ENCODE measurements at regions not wholly inside any gene's neighbourhood (a gene's known extent, or its start where the extent isn't known, plus 50 kb on each side); places are given as distances from the start of the nearest gene placed in this dataset.

- no peak for DNase-seq (ENCODE audit: low read depth)
- TF ChIP-seq, protein P1, sequence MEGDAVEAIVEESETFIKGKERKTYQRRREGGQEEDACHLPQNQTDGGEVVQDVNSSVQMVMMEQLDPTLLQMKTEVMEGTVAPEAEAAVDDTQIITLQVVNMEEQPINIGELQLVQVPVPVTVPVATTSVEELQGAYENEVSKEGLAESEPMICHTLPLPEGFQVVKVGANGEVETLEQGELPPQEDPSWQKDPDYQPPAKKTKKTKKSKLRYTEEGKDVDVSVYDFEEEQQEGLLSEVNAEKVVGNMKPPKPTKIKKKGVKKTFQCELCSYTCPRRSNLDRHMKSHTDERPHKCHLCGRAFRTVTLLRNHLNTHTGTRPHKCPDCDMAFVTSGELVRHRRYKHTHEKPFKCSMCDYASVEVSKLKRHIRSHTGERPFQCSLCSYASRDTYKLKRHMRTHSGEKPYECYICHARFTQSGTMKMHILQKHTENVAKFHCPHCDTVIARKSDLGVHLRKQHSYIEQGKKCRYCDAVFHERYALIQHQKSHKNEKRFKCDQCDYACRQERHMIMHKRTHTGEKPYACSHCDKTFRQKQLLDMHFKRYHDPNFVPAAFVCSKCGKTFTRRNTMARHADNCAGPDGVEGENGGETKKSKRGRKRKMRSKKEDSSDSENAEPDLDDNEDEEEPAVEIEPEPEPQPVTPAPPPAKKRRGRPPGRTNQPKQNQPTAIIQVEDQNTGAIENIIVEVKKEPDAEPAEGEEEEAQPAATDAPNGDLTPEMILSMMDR (IDR thresholded peaks at IDR 0.05; ENCODE audit: insufficient read depth, low read depth, low read length, missing control alignments) = no peak
- no peak overlapping the region for H3K4me3 ChIP-seq (ENCODE audit: low read length)
These were observed 324.5 kb upstream of the EEF2KMT start for GRCh38 chr16:5422047-5422446.

DNA sequence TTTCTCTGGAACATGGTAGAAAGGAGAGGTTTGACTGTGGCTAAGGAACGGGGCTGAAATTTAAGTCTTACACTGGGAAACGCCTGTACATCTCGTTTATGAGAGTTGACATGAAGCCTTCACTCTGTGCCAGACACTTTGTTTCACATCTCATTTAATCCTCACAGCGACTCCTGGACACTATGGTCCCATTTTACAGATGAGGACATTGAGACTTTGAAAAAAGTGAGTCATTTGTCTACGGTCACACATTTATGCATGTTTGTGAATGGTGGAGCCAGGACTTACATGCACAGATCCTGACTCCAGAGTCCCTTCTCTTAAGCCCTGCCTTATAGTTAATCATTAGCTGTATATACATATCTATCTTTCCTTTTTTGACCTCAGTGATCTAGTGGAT, 318.4 kb upstream of the EEF2KMT start:
- TF ChIP-seq, protein P1 (IDR thresholded peaks at IDR 0.05; ENCODE audit: insufficient read depth, low read depth, low read length, missing control alignments) = no peak
- no peak overlapping the region for H3K4me3 ChIP-seq (ENCODE audit: low read length)
- DNase-seq (ENCODE audit: low read depth) = no peak

GRCh38 chr16:5415123-5415522, 317.5 kb upstream of the EEF2KMT start:
- TF ChIP-seq, protein P1 (IDR thresholded peaks at IDR 0.05; ENCODE audit: insufficient read depth, low read depth, low read length, missing control alignments) = no peak
- DNase-seq (ENCODE audit: low read depth) = no peak
- no peak overlapping the region for H3K4me3 ChIP-seq (ENCODE audit: low read length)

DNA sequence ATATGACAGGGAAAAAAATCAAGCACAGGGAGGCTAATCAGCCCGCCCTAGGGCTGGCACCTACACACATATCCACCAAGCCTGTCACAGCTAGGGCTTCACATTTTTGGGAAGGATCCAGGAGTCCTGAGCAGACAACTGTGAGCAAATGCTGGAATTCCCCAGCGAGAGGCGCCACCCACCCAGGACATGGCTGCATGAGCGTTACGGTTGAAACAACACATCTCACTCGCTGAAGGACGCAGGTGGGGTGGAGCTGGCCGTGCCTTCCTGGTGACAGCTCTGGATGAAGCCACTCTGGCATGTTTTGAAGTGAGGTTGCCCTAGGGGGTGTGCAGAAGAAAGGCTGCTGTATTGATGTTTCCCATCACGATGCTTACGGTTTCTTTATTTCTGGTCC, 315.1 kb upstream of the EEF2KMT start:
- H3K4me3 ChIP-seq (ENCODE audit: low read length) = no peak overlapping the region
- DNase-seq (ENCODE audit: low read depth) = no peak
- TF ChIP-seq, protein P1 (IDR thresholded peaks at IDR 0.05; ENCODE audit: insufficient read depth, low read depth, low read length, missing control alignments) = no peak

DNA sequence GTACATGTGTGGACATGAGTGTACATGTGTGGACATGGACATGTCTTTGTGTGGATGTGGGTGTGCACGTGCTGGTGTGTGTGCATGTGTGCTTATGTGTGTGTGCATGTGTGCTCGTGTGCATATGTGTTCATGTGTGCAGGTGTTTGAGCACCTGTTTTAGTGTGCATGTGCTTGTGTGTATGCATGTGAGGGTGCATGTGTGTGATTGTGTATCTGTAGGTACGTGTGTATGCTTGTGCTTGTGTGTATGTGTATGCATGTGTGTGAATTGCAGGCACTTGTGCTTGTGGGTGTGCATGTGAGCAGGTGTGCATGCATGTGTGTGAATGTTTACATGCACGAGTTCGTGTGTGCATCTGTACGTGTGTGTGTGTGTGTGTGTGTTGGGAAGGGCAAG, 300.6 kb upstream of the EEF2KMT start:
- no peak for DNase-seq (ENCODE audit: low read depth)
- TF ChIP-seq, protein P1 (IDR thresholded peaks at IDR 0.05; ENCODE audit: insufficient read depth, low read depth, low read length, missing control alignments) = no peak
- H3K4me3 ChIP-seq (ENCODE audit: low read length) = no peak overlapping the region

- TF ChIP-seq, protein P1 (IDR thresholded peaks at IDR 0.05; ENCODE audit: insufficient read depth, low read depth, low read length, missing control alignments) = no peak
- DNase-seq (ENCODE audit: low read depth) = no peak
- H3K4me3 ChIP-seq (ENCODE audit: low read length) = no peak overlapping the region
These were observed 299.3 kb upstream of the EEF2KMT start for GRCh38 chr16:5396880-5397279.

GRCh38 chr16:5393070-5393469, 295.5 kb upstream of the EEF2KMT start:
- TF ChIP-seq, protein P1 (IDR thresholded peaks at IDR 0.05; ENCODE audit: insufficient read depth, low read depth, low read length, missing control alignments) = no peak
- DNase-seq (ENCODE audit: low read depth) = no peak
- H3K4me3 ChIP-seq (ENCODE audit: low read length) = no peak overlapping the region

Measured in epithelial cell of esophagus (primary cell).